DMS79 treated with DMSO at 0.1 percent for 48 hours (cell line): ENCODE measurements at regions not wholly inside any gene's neighbourhood (a gene's known extent, or its start where the extent isn't known, plus 50 kb on each side); places are given as distances from the start of the nearest gene placed in this dataset.
"Not testable (repeated sequence)": the region's sequence is repeated elsewhere in the genome, so short reads cannot be mapped to it uniquely, and the experiment has no call there.

Experiments used
- DNase-seq: peaks from one replicate; lab custom pipeline; 2025; lab: John Stamatoyannopoulos, UW

- no peak for DNase-seq
Measured at GRCh38 chr5:155624597-155625241, 611.2 kb downstream of the KIF4B start.

- no peak for DNase-seq
Measured at GRCh38 chr5:155625315-155625714, 611.8 kb downstream of the KIF4B start.

- DNase-seq, result no peak
Measured at GRCh38 chr5:155625897-155626543, 612.5 kb downstream of the KIF4B start.

GRCh38 chr5:155626592-155626991 lies 613.0 kb downstream of the KIF4B start:
- no peak for DNase-seq

GRCh38 chr5:155628346-155628745 lies 614.8 kb downstream of the KIF4B start:
- no peak for DNase-seq

GRCh38 chr5:155629597-155629996 lies 616.0 kb downstream of the KIF4B start:
- DNase-seq, result no peak

- no peak for DNase-seq
Measured at GRCh38 chr5:155631116-155631515, 617.6 kb downstream of the KIF4B start.

GRCh38 chr5:155633338-155633957 lies 619.9 kb downstream of the KIF4B start:
- no peak for DNase-seq

- no peak for DNase-seq
Measured at GRCh38 chr5:155649666-155650065, 636.1 kb downstream of the KIF4B start.

GRCh38 chr5:155655569-155655968 lies 642.0 kb downstream of the KIF4B start:
- no peak for DNase-seq

GRCh38 chr5:155661859-155662258 lies 648.3 kb downstream of the KIF4B start:
- no peak for DNase-seq

GRCh38 chr5:155665361-155665760 lies 651.8 kb downstream of the KIF4B start:
- DNase-seq, result no peak

GRCh38 chr5:155672001-155672400 lies 655.0 kb upstream of the SGCD start:
- DNase-seq, result not testable (repeated sequence)

GRCh38 chr5:155676967-155677366 lies 650.0 kb upstream of the SGCD start:
- no peak for DNase-seq

GRCh38 chr5:155678371-155678770 lies 648.6 kb upstream of the SGCD start:
- DNase-seq, result no peak

GRCh38 chr5:155679530-155679929 lies 647.4 kb upstream of the SGCD start:
- DNase-seq, result no peak

GRCh38 chr5:155684417-155684816 lies 642.5 kb upstream of the SGCD start:
- no peak for DNase-seq

GRCh38 chr5:155686131-155686530 lies 640.8 kb upstream of the SGCD start:
- no peak for DNase-seq

- peak; percentile 29 for DNase-seq
Measured at GRCh38 chr5:155689406-155689805, 637.6 kb upstream of the SGCD start.

- DNase-seq, result no peak
Measured at GRCh38 chr5:155696362-155696761, 630.6 kb upstream of the SGCD start.

- DNase-seq, result no peak
Measured at GRCh38 chr5:155697236-155697635, 629.7 kb upstream of the SGCD start.

- DNase-seq, result no peak
Measured at GRCh38 chr5:155699385-155699784, 627.6 kb upstream of the SGCD start.

- DNase-seq, result no peak
Measured at GRCh38 chr5:155700333-155700732, 626.6 kb upstream of the SGCD start.

GRCh38 chr5:155711882-155712281 lies 615.1 kb upstream of the SGCD start:
- no peak for DNase-seq
